Activated T-cell treated with anti-CD3 and anti-CD28 coated beads, Interleukin-2, amount 50 U/mL, for 24 hours (primary cell): ENCODE measurements at regions not wholly inside any gene's neighbourhood (a gene's known extent, or its start where the extent isn't known, plus 50 kb on each side); places are given as distances from the start of the nearest gene placed in this dataset.

ENCODE experiments used
- DNase-seq: peaks from one replicate; pipeline ENCODE4 v3.0.0-alpha.2; 2020
- H3K27ac Mint-ChIP-seq: 2 replicates; pipeline ENCODE4 v1.8.0; 2020; ENCODE audit warnings: mild to moderate bottlenecking, mixed read lengths
- H3K27me3 Mint-ChIP-seq: 2 replicates; pipeline ENCODE4 v1.8.0; 2020; ENCODE audit warnings: mixed read lengths
- H3K36me3 Mint-ChIP-seq: 2 replicates; pipeline ENCODE4 v1.8.0; 2020; ENCODE audit warnings: low read depth, mixed read lengths
- H3K4me1 Mint-ChIP-seq: 2 replicates; pipeline ENCODE4 v1.8.0; 2020; ENCODE audit warnings: low read depth, mixed read lengths
- H3K4me3 Mint-ChIP-seq: 2 replicates; pipeline ENCODE4 v1.8.0; 2020; ENCODE audit warnings: mild to moderate bottlenecking, moderate library complexity, mixed read lengths
- H3K9me3 Mint-ChIP-seq: 2 replicates; pipeline ENCODE4 v1.8.0; 2020; ENCODE audit warnings: mixed read lengths

- Mint-ChIP-seq H3K27me3 (peaks cover 18% of the 10 kb centered on the region), H3K27ac (no peak overlapping the region), H3K4me3 (no peak overlapping the region), H3K36me3 (no peaks in the 10 kb centered on the region), H3K9me3 (peaks cover under 1% of the 10 kb centered on the region), H3K4me1 (peaks cover 27% of the 10 kb centered on the region)
- no peak for DNase-seq
Observed at GRCh38 chr7:155212301-155213015, 85.2 kb upstream of the INSIG1 start.

GRCh38 chr7:155213385-155213784 lies 84.3 kb upstream of the INSIG1 start:
- Mint-ChIP-seq H3K27me3 (peaks cover 18% of the 10 kb centered on the region), H3K4me3 (no peak overlapping the region), H3K9me3 (no peaks in the 10 kb centered on the region), H3K27ac (no peak overlapping the region), H3K36me3 (no peaks in the 10 kb centered on the region), H3K4me1 (peaks cover 30% of the 10 kb centered on the region)
- no peak for DNase-seq

GRCh38 chr7:155213955-155214740 lies 83.5 kb upstream of the INSIG1 start:
- peaks cover 26% of the 10 kb centered on the region for H3K4me1 Mint-ChIP-seq
- H3K4me3 Mint-ChIP-seq, result no peak overlapping the region
- no peaks in the 10 kb centered on the region for H3K9me3 Mint-ChIP-seq
- H3K36me3 Mint-ChIP-seq, result no peaks in the 10 kb centered on the region
- no peak for DNase-seq
- peak overlapping the region; percentile 11 for H3K27ac Mint-ChIP-seq
- H3K27me3 Mint-ChIP-seq, result peaks cover 18% of the 10 kb centered on the region

GRCh38 chr7:155215576-155216325 lies 81.9 kb upstream of the INSIG1 start:
- H3K27ac Mint-ChIP-seq, result no peak overlapping the region
- no peak for DNase-seq
- no peak overlapping the region for H3K4me3 Mint-ChIP-seq
- no peaks in the 10 kb centered on the region for H3K36me3 Mint-ChIP-seq
- H3K27me3 Mint-ChIP-seq, result peaks cover 18% of the 10 kb centered on the region
- peaks cover 15% of the 10 kb centered on the region for H3K4me1 Mint-ChIP-seq
- H3K9me3 Mint-ChIP-seq, result no peaks in the 10 kb centered on the region

DNA sequence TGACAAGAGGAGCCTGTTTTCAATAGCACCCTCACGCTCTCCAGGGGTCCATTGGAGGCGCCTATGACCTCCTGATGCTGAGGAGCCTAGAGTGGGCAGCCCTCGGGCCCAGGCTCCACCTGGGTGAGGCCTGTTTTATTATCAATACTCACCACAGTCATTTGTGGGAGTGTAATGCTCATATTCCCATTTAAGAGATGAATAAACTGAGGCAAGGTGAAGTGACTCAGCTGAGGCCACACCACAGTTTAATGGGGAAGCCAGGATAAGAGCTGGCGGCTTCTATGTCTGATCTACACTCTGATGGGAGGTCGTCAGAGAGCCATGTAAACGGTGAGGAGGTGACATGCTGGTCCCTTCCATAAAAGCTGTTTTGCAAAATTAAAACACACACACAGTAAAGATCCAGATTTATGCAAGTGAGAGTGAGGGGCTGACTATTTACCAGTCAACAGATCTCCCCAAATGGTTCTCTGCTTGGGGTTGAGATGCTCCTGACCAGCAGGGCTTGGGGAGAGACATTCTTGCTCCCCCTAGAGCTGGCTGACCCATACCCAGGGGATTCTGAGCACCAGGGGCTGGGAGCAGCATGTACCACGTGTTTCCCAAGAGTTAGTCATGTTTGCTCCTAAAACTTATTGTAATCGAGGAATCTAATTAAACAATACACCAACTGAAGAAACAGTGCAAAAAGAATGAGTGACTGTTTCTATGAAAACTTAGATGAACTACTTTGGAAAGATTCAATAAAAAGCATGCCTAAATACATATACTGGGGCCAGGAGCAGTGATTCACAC lies 81.0 kb upstream of the INSIG1 start:
- Mint-ChIP-seq H3K27ac (no peak overlapping the region), H3K4me3 (no peak overlapping the region), H3K36me3 (no peaks in the 10 kb centered on the region), H3K27me3 (peaks cover 18% of the 10 kb centered on the region), H3K4me1 (peaks cover 16% of the 10 kb centered on the region), H3K9me3 (no peaks in the 10 kb centered on the region)
- DNase-seq, result no peak

- H3K9me3 Mint-ChIP-seq, result no peaks in the 10 kb centered on the region
- peaks cover 25% of the 10 kb centered on the region for H3K4me1 Mint-ChIP-seq
- no peak for DNase-seq
- H3K4me3 Mint-ChIP-seq, result no peak overlapping the region
- H3K27ac Mint-ChIP-seq, result no peak overlapping the region
- H3K27me3 Mint-ChIP-seq, result peaks cover 18% of the 10 kb centered on the region
- H3K36me3 Mint-ChIP-seq, result no peaks in the 10 kb centered on the region
Observed at GRCh38 chr7:155217634-155218033, 80.0 kb upstream of the INSIG1 start.

GRCh38 chr7:155218276-155219153 lies 79.2 kb upstream of the INSIG1 start:
- peaks cover 26% of the 10 kb centered on the region for H3K4me1 Mint-ChIP-seq
- no peak overlapping the region for H3K27ac Mint-ChIP-seq
- no peak for DNase-seq
- H3K4me3 Mint-ChIP-seq, result no peak overlapping the region
- no peaks in the 10 kb centered on the region for H3K9me3 Mint-ChIP-seq
- peaks cover 16% of the 10 kb centered on the region for H3K27me3 Mint-ChIP-seq
- no peaks in the 10 kb centered on the region for H3K36me3 Mint-ChIP-seq

- H3K9me3 Mint-ChIP-seq, result no peaks in the 10 kb centered on the region
- H3K27ac Mint-ChIP-seq, result no peak overlapping the region
Observed at GRCh38 chr7:155219154-155219531, 78.5 kb upstream of the INSIG1 start.

DNA sequence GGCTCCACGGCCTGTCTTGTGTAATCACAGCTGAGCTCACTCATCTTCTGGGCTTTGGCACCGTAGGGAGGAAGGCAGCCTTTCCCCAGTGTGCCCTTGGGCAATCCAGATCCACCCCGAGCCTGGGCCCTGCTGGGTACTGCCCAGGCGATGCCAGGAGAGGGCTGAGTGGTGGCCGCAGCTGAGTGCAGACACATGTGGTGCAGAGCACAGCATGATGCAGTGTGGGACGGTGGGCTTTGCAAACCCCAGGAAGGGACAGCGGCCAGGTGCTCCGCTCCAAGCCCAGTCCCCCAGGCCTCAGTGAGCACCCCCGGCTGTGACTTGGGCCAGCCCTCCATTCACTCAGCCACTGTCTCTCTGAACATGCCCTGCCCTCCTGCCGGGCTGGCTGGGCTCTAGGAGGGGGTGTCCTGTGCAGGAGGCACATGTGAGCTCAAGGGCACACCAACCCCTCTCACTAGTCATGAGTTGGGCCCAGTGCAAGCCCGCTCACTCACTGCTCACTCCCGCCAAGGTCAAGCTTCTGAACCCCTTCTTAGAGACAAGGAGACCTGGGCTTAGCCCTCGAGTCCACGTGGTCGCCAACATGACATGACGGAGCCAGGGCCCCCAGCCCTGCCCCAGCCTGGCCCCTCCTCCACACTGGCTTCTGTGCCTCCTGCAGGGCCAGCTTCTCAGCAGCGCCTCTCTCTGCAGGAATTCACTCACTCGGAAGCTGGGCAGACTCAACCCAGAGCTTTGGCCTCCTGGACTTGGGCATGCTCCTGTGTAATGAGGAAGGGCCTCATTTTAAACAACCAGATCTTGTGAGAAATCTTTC lies 77.5 kb upstream of the INSIG1 start:
- Mint-ChIP-seq H3K36me3 (no peaks in the 10 kb centered on the region), H3K9me3 (no peaks in the 10 kb centered on the region), H3K4me1 (peaks cover 21% of the 10 kb centered on the region), H3K27ac (no peak overlapping the region), H3K4me3 (no peak overlapping the region), H3K27me3 (peaks cover 4% of the 10 kb centered on the region)
- no peak for DNase-seq

More at GRCh38 chr7:155219154-155219531, 78.5 kb upstream of the INSIG1 start:
- Mint-ChIP-seq H3K36me3 (no peaks in the 10 kb centered on the region), H3K4me1 (peaks cover 21% of the 10 kb centered on the region), H3K4me3 (no peak overlapping the region), H3K27me3 (peaks cover 10% of the 10 kb centered on the region)
- DNase-seq, result no peak

DNA sequence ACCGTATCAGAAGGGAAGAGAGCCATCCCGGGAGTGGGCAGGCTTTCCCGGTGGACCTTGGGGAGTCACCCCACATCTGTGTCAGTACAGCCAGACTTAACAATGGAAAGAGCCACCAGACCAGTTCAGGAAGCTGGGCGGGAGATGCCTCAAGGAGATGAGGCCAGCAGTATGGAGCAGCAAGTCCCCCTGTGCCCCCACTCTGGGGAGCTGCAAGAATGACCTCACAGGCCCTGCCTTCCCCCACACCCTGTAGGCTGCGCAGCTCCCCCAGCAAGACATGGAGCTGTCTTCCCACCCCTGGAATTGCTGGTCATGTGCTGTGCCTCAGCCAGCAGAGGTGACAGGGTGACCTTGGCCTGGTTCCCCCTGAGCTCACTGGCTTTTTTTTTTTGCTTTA lies 76.8 kb upstream of the INSIG1 start:
- Mint-ChIP-seq H3K4me3 (no peak overlapping the region), H3K9me3 (no peaks in the 10 kb centered on the region), H3K27me3 (peaks cover 4% of the 10 kb centered on the region), H3K27ac (no peak overlapping the region), H3K36me3 (no peaks in the 10 kb centered on the region), H3K4me1 (peaks cover 21% of the 10 kb centered on the region)
- no peak for DNase-seq

GRCh38 chr7:155221547-155221946 lies 76.1 kb upstream of the INSIG1 start:
- Mint-ChIP-seq H3K36me3 (no peaks in the 10 kb centered on the region), H3K27me3 (peaks cover 4% of the 10 kb centered on the region), H3K9me3 (no peaks in the 10 kb centered on the region), H3K4me1 (peaks cover 20% of the 10 kb centered on the region), H3K27ac (no peak overlapping the region), H3K4me3 (no peak overlapping the region)
- no peak for DNase-seq

GRCh38 chr7:155222061-155222460 lies 75.6 kb upstream of the INSIG1 start:
- Mint-ChIP-seq H3K36me3 (no peaks in the 10 kb centered on the region), H3K27ac (peak overlapping the region; percentile 4), H3K9me3 (no peaks in the 10 kb centered on the region), H3K4me3 (no peak overlapping the region), H3K4me1 (peaks cover 18% of the 10 kb centered on the region), H3K27me3 (peaks cover 4% of the 10 kb centered on the region)
- DNase-seq, result no peak

DNA sequence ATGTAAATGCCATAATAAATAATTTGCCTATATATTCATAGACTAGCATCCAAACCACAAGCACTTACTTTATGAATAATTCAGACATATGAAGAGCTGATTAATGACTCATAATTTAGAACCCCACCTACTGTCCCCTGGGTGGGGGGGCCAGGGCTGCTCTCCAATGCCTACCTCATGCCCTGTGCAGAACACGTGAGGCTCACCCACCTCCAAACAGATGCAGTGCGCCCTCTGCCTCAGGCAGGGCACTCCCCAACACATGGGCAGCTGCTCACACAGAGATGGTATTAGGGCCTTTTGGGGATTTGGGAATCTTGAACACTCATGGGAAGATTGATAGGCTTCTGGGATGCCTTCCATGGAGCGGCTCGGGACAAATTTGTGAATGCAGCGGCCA lies 75.1 kb upstream of the INSIG1 start:
- H3K9me3 Mint-ChIP-seq, result no peaks in the 10 kb centered on the region
- no peak for DNase-seq

More for the DNA sequence above, 75.1 kb upstream of the INSIG1 start:
- peaks cover 16% of the 10 kb centered on the region for H3K4me1 Mint-ChIP-seq
- no peak overlapping the region for H3K4me3 Mint-ChIP-seq
- H3K36me3 Mint-ChIP-seq, result no peaks in the 10 kb centered on the region
- H3K27me3 Mint-ChIP-seq, result peaks cover 4% of the 10 kb centered on the region
- no peak overlapping the region for H3K27ac Mint-ChIP-seq
